ENCODE measurements at regions not wholly inside any gene's neighbourhood (a gene's known extent, or its start where the extent isn't known, plus 50 kb on each side); places are given as distances from the start of the nearest gene placed in this dataset.

DNA sequence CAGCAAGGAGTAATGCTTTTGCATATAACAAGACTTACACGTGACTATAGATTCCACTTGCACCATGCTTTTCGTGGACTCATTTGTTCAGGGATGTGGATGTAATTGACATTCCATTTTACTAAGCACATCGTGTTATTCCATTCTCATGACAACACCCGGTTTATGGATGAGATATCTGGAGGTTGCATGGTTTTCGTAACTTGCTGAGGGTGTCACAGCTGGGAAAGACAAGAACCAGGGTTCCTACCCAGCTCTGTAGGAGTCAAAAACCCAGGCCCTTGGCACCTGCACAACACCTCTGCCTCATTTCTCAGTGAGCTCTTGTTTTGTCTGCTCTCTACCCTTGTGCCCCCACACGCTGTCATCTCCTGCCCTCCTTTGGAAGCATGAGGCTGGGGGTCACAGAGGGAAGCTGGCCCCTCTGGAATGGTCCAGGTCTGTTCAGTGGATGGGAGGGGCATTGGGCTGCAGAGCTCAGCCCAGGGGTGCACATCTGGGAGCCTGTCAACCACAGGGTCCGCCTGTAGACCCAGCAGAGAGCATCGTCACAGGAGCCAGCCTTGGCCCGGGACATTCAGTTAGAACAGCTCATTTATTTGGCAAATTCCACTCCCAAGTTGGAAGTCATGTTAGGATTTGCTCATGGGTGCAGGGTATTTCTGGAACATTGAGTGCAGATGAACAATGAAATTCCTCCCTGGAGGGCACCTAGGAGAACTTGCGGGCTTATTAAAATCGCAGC lies 120.1 kb upstream of the TWIST2 start:
- no peak for DNase-seq

GRCh38 chr2:238728330-238729260 lies 119.3 kb upstream of the TWIST2 start:
- DNase-seq: no peak

GRCh38 chr2:238729261-238729935 lies 118.5 kb upstream of the TWIST2 start:
- no peak for DNase-seq

DNA sequence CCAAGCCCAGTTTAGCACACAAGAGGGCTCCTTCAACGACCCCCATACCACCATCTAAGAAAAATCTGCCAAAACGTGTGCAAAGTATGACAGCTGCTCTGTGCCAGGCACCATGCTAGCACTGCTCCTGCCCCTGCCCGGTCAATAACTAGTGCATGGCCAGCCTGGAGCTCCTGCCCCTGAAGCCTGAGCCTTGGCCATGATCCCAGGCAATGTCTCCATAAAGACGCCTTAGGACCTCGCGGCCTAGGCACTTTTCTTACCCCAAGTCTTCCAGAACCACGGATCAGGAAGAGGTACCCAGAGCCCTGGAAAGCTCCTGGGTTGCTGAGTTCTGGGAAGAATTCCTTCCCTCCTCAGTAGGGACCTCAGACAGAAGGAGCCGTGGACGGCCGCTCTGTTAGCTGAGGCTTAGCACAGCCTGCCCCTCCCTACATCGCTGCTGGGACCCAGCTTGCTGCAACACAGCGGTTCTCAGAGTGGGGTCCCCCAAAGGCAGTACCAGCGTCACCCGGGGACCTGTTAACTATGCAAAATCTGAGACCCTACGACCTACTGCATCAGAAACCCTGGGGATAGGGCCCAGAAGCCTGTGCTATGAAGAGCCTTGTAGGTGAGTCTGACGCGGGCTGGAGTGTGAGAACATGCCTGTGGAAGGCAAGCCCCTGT lies 117.8 kb upstream of the TWIST2 start:
- DNase-seq: no peak

DNA sequence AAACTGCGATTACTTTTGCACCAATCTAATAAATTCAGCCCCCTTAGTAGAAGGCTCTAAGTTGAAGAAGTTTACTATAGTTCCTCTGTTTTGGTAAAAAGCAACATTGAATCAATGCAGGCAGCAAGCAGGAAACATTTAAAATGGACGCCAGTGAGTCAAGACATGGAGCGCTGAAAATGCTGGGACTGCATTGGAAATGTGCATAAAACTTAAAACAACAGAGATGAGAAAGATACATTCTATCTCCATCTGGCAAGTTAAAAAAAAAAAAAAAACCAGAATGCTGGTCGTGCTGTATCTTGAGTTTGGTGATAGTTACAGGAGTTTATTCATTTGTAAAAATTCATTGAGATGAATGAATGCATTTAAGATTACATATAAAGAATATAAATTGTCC lies 117.0 kb upstream of the TWIST2 start:
- no peak for DNase-seq

DNA sequence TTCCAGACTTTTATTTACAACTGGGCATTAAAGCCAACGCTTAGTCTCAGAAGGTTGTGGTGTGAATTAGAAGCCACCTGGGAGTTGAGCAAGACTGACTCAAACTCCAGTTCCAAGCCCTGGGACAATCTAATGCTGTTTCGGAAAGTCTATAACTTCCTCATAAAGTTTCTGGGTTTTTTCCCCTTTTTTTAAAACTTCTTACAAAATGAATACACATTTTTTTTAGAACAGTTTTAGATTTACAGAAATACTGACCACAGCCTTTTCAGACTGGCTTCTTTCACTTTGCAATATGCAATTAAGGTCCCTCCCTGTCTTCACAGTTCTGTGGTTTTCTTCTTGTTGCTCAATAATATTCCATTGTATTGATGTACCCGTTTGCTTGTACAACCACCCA lies 115.9 kb upstream of the TWIST2 start:
- peak; percentile 91 for DNase-seq

DNA sequence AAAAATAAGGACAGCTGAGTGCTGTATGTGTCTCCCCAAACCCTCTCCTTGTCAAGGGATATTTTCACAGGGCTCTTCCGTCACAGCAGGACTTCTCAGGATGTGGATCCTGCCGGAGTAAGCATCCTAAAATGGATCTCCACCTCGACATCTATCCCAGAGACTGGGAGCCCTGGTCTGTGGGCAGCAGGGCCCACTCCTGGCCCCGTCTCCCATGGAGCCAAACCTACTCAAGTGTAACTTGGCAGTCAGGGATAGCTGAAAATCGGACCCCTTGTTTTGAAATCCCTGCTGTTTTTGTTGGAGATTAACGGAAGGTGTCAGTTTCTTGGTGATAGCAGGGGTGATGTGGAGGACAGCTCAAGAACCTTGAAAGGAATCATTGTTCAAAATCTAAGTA lies 109.0 kb upstream of the TWIST2 start:
- DNase-seq: no peak

DNA sequence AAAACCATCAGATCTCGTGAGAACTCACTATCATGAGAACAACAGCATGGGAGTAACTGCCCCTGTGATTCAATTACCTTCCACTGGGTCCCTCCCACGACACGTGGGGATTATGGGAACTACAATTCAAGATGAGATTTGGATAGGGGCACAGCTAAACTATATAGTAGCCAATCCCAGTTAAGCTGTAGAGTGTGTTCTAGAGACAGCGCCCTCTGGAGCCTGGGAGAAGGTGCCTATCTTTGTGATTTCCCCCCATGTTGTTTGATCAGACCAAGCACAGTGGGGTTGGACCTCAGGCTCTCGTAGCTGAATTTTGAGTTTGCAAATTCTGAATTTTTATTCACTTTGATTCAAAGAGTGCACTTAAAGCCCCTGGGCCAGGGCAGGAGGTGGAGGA lies 108.2 kb upstream of the TWIST2 start:
- no peak for DNase-seq

DNA sequence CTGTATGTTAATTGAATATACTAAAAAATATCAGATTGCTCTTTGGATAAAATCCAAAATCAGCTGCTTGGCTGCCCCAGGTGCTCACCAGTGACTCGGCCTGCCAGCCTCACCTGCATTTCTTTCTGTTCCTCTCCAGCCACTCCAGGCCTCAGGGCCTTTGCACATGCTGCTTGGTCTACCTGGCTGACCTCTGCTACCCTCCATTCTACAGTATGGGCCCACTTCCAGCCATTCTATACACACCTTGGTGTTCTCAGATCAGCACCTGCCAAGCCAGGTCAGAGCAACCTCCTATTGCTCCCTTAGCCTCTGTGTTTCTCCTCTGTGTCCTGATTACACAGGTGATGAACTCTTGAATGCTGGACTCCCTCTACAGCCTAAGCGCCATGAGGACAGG lies 106.6 kb upstream of the TWIST2 start:
- DNase-seq: no peak

DNA sequence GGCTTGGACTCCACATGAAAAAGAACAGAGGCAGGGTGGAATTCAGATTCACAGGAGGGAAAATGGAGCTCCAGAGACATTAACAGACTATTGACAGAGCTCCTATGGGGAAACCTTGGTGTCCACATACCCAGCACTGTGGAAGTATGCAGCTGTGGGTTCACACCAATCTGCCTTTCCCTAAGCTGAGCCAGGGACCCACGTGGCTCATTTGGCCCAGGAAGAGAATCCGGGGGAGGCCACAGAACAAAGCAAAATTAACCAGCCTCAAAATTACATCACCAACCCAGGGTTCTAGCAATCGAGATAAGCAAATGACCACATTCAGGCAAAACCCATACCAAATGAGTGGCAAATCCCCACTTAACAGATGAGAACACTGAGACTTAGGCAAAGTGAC lies 105.8 kb upstream of the TWIST2 start:
- no peak for DNase-seq

DNA sequence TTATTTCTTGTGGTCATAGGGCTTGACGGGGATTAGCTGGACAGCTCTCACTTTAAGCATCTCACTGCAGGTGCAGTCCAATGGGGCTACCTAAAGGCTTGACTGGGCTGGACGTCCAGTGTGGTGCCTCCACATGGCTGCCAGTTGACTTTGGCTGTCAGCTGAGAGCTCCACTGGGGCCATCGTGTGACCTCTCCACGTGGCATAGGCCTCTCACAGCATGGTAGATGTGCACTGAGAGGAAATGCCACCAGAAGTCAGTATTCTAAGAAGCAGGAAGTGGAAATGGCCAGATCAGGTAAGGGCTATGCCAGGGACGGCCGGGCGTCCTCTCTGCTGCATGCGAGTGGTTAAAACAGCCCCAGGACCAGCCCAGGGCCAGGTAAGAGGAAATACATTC lies 105.2 kb upstream of the TWIST2 start:
- DNase-seq: no peak

DNA sequence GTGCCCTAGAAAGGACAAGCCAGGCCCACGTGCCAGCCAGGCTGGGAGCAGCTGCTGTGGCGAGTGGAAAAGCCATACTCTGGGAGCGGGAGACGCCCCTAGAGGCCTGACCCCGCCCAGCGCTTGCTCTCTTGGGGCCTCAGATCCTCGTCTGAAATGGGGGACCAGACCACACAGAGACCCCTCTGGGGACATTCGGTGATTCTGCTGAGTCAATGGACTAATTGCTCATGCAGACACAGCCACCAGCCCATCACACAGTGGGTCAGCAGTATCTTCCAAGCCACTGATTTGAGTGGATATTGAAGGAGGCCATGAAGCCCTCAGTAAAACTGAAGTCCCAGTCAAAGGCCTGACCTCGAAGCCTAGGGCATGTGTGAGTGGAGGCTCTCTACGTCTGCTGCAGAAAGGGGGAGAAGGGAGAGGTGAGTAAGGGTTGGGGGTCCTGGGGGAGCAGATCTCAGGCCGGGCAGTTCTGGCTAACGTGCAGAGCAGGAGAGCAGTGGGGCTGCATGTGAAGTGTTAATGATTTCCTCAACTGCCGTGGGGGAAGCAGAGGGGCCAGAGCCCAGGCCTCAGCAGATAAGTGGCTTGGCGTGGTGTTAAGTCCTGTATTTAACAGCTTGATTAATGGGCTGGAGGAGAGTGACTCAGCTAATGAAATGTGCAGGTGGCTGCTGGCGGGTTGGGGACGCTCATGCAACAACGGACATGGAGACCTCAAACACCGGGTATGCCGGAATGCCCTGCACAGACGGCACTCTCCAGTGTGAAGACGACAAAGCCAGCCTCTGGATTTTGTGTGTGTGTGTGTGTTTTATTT lies 104.4 kb upstream of the TWIST2 start:
- DNase-seq: no peak

GRCh38 chr2:238744951-238745350 lies 102.9 kb upstream of the TWIST2 start:
- DNase-seq: no peak

DNA sequence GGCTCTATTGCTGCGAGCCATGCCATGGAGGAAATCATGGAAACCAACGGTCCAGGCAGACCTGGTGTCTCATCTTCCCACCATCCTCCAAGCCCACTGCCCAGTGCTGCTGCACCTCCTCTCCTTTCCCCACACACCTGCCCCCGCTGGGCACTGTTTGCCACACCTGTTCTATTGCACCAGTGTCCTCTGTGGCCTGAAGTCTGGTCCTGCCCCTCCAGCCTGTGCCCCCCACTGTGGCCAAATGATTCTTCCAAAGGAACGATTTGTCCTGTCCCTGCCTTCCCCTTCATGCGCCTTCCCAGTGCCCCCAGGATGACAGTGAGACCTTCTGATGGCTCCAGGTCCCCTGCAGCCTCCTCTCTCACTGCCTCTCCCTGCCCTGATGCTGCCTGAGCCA lies 101.9 kb upstream of the TWIST2 start:
- no peak for DNase-seq

DNA sequence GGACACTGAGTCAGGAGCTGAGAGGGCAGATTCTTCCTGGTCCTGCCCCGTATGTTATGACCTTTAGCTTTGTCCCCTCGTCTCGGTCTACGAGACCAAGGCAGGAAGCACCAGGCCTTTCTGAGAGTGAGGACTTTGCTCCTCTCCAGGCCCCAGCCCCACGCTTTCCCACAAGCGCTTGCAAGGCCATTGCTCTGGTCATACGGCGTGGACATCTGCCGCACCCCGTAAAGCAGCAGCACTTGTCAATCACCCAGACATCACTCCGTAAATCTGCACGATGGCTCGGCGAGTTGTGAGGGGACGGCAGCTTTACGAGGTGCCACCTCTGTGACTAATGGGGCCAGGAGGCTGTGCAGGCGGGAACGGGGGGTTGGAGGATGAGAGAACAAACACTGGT lies 100.8 kb upstream of the TWIST2 start:
- DNase-seq: no peak

GRCh38 chr2:238747557-238747956 lies 100.3 kb upstream of the TWIST2 start:
- no peak for DNase-seq

DNA sequence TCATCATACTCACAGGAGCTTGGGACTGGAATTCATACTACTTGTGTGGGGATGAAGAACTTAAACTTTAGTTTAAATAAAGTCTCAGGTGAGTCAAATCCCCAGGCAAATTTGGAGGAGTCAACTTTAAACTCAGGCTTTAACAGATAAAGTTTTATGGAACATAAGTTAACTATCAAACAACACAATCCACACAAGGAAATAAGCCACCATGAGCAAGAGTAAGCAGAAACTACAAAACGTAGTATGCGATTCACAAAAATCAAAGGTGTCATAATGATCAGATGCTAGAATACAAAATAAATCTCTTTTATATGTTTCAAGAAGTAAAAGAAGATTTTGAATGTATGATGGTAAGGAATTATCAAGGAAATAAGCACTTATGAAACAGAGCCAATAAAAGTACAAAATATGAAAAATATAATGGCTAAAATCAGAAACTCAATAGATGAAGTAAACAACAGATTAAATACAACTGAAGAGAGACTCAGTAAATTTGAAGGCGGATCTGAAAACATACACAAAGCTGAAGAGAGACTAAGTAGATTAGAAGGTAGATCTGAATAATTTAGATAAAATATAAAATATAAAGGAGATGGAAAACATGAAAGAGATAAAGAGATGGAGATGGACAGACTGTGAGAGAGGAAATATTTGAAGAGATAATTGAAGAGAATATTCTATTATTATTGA lies 97.5 kb upstream of the TWIST2 start:
- DNase-seq: no peak

- DNase-seq: no peak
Measured at GRCh38 chr2:238754259-238754658, 93.6 kb upstream of the TWIST2 start.

GRCh38 chr2:238761868-238762267 lies 86.0 kb upstream of the TWIST2 start:
- no peak for DNase-seq

DNA sequence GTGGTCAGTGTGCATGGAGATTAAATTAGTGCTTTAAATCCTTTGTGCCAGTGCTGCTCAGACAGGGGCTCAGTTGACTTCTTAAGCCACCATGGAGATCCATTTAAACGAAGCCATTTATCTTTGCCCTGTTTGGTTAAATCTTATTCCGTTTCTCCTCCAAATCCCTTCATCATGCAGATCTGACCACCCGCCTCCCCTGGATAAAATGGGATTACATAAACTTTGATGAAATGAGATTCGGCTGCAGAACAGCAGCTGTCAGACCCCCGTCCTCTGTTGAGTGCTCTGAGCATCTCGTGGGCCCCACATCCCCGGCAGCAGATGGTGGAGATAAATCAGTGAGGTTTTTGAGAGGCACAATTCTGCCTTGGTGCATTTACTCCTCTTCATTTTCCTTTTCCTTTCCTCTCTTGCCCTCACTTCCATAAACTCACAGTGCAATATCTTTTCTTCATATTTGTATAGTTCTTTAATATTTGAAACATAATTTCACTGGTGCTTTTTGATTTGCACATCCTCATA lies 84.4 kb upstream of the TWIST2 start:
- no peak for DNase-seq

DNA sequence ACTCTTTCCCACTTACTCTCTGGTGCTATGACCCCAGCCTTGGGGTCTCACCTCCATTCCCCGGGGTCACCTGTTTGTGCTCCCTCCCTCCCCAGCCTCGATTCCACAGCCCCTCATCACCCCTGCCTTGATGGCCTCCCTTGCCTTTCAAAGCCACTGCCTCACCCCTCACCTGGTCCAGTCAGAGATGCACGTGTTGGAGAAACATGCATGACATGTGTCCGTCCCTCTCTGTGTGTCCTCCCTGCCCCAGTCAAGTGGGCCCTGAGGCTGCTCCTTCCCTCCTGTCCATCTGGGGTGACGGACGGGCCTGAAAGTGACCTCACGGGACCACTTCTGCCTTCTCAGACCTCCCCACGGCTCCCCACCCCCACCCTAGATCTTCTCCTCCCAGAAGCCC lies 82.3 kb upstream of the TWIST2 start:
- no peak for DNase-seq
